Liver (tissue), 7 donors: ENCODE measurements at regions not wholly inside any gene's neighbourhood (a gene's known extent, or its start where the extent isn't known, plus 50 kb on each side); places are given as distances from the start of the nearest gene placed in this dataset.

Source experiments
- DNase-seq: peaks from one replicate; pipeline ENCODE4 v3.0.0-alpha.2; 2017; ENCODE audit warnings: low spot score
- H3K27ac ChIP-seq, 2 donors: one replicate each; pipeline ENCODE4 v1.7.0; 2013; ENCODE audit warnings: inconsistent platforms in 2 of 2, low read length in 2 of 2, control low read depth in 1 of 2, low read depth in 1 of 2, mild to moderate bottlenecking in 1 of 2
- H3K27me3 ChIP-seq, 4 donors: one replicate each; pipeline versions ENCODE4 v1.6.1 to v1.7.0; 2013; ENCODE audit warnings: low read length in 3 of 4, inconsistent platforms in 1 of 4, mild to moderate bottlenecking in 1 of 4, moderate library complexity in 1 of 4; ENCODE audit not compliant: control insufficient read depth in 4 of 4, insufficient read depth in 4 of 4
- H3K36me3 ChIP-seq, 4 donors: one replicate each; pipeline versions ENCODE4 v1.6.1 to v1.7.0; 2013; ENCODE audit warnings: low read length in 3 of 4, mild to moderate bottlenecking in 3 of 4, low read depth in 1 of 4, moderate library complexity in 1 of 4; ENCODE audit not compliant: control insufficient read depth in 4 of 4, insufficient read depth in 3 of 4
- H3K4me1 ChIP-seq, 4 donors: one replicate each; pipeline versions ENCODE4 v1.6.1 to v1.7.0; 2013; ENCODE audit warnings: low read length in 3 of 4, mild to moderate bottlenecking in 3 of 4, moderate library complexity in 1 of 4; ENCODE audit not compliant: control insufficient read depth in 4 of 4, insufficient read depth in 4 of 4
- H3K4me3 ChIP-seq, 3 donors: one replicate each; pipeline versions ENCODE4 v1.6.1 to v1.7.0; 2013; ENCODE audit warnings: low read length in 3 of 3, control low read depth in 1 of 3, low read depth in 1 of 3, mild to moderate bottlenecking in 1 of 3
- H3K9ac ChIP-seq, 2 donors: one replicate each; pipeline ENCODE4 v1.7.0; 2013; ENCODE audit warnings: low read length in 2 of 2, mild to moderate bottlenecking in 2 of 2, moderate library complexity in 2 of 2, control low read depth in 1 of 2, low read depth in 1 of 2
- H3K9me3 ChIP-seq, 4 donors: one replicate each; pipeline versions ENCODE4 v1.6.1 to v1.7.0; 2013; ENCODE audit warnings: low read length in 3 of 4; ENCODE audit not compliant: control insufficient read depth in 4 of 4
- EGR1 ChIP-seq, 2 donors: IDR thresholded peaks; 2 replicates each; pipeline ENCODE4 v1.6.1; 2016 to 2018; ENCODE audit warnings: antibody characterized with exemption in 2 of 2, low read depth in 2 of 2
- FOXA1 ChIP-seq: IDR thresholded peaks from 2 replicates; pipeline ENCODE4 v1.6.1; 2016; ENCODE audit warnings: antibody characterized with exemption
- FOXA2 ChIP-seq: IDR thresholded peaks from 2 replicates; pipeline ENCODE4 v1.6.1; 2016; ENCODE audit warnings: antibody characterized with exemption
- GABPA ChIP-seq, 2 donors: IDR thresholded peaks in 1 of 2; conservative IDR thresholded peaks in 1 of 2; 2 replicates each; pipeline ENCODE4 v1.6.1; 2016; ENCODE audit warnings: antibody characterized with exemption in 2 of 2, mild to moderate bottlenecking in 1 of 2, moderate library complexity in 1 of 2
- HNF4A ChIP-seq, 2 donors: conservative IDR thresholded peaks; 2 replicates each; pipeline ENCODE4 v1.6.1; 2016; ENCODE audit warnings: antibody characterized with exemption in 2 of 2, mild to moderate bottlenecking in 2 of 2
- HNF4G ChIP-seq: IDR thresholded peaks from 2 replicates; pipeline ENCODE4 v1.6.1; 2016; ENCODE audit warnings: antibody characterized with exemption
- JUND ChIP-seq, 2 donors: IDR thresholded peaks; 2 replicates each; pipeline ENCODE4 v1.6.1; 2016; ENCODE audit warnings: antibody characterized with exemption in 2 of 2
- NR2F2 ChIP-seq: IDR thresholded peaks from 2 replicates; pipeline ENCODE4 v1.6.1; 2016; ENCODE audit warnings: antibody characterized with exemption
- RAD21 ChIP-seq, 2 donors: IDR thresholded peaks; 2 replicates each; pipeline ENCODE4 v1.6.1; 2016; ENCODE audit warnings: antibody characterized with exemption in 2 of 2, mild to moderate bottlenecking in 2 of 2
- RXRA ChIP-seq, 2 donors: IDR thresholded peaks; 2 replicates each; pipeline ENCODE4 v1.6.1; 2017 to 2018; ENCODE audit warnings: antibody characterized with exemption in 2 of 2, mild to moderate bottlenecking in 1 of 2
- SP1 ChIP-seq: IDR thresholded peaks from 2 replicates; pipeline ENCODE4 v1.6.1; 2018; ENCODE audit warnings: antibody characterized with exemption, mild to moderate bottlenecking
- TAF1 ChIP-seq: conservative IDR thresholded peaks from 2 replicates; pipeline ENCODE4 v1.6.1; 2016; ENCODE audit warnings: antibody characterized with exemption, mild to moderate bottlenecking
- YY1 ChIP-seq: IDR thresholded peaks from 2 replicates; pipeline ENCODE4 v1.6.1; 2016; ENCODE audit warnings: antibody characterized with exemption, mild to moderate bottlenecking
- TF ChIP-seq, protein P1 (sequence below): IDR thresholded peaks from 2 replicates; pipeline ENCODE4 v1.6.1; 2016; ENCODE audit warnings: antibody characterized with exemption, mild to moderate bottlenecking
- TF ChIP-seq, protein P2 (sequence below): IDR thresholded peaks from 2 replicates; pipeline ENCODE4 v1.6.1; 2016; ENCODE audit warnings: antibody characterized with exemption
- TF ChIP-seq, protein P3 (sequence below): IDR thresholded peaks from 2 replicates; pipeline ENCODE4 v1.6.1; 2016; ENCODE audit warnings: antibody characterized with exemption
- TF ChIP-seq, protein P4 (sequence below): fragments of 150-350 bp; IDR thresholded peaks from 2 replicates; pipeline ENCODE4 v1.5.1; 2017; ENCODE audit warnings: improper control_type of control experiment, low read depth, low read length; ENCODE audit not compliant: missing input control
- TF ChIP-seq, protein P5 (sequence below): IDR thresholded peaks from 2 replicates; pipeline ENCODE4 v1.6.1; 2016; ENCODE audit warnings: antibody characterized with exemption
- donor health status: healthy.
- donor health status: healthy.
- donor health status: healthy.
- donor health status: healthy.

DNA sequence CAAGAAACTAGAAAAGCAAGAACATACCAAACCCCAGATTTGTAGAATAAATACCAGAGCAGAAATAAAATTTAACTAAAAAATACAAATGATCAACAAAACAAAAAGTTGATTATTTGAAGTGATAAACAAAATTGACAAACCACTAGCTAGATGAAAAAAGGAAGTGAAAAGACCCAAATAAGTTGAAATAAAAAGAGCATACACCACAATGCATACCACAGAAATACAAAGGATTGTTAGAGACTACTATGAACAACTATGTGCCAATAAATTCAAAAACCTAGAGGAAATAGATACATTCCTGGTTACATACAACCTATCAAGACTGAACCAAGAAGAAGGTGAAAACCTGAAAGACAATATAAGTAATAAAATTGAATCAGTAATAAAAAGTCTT lies 333.4 kb downstream of the SH2D4B start:
- Histone ChIP-seq H3K27ac (no peak overlapping the region), H3K9me3 (no peaks in the 10 kb centered on the region), H3K9ac (no peak overlapping the region), H3K4me3 (no peak overlapping the region), H3K36me3 (no peaks in the 10 kb centered on the region), H3K27me3 (no peaks in the 10 kb centered on the region), H3K4me1 (no peaks in the 10 kb centered on the region)
- TF ChIP-seq RAD21 (IDR thresholded peaks at IDR 0.05) (no peak), FOXA2 (no peak), FOXA1 (no peak), NR2F2 (no peak), GABPA (IDR thresholded peaks at IDR 0.05 in 1 of 2, conservative IDR thresholded peaks at IDR 0.05 in 1 of 2) (no peak), HNF4A (conservative IDR thresholded peaks at IDR 0.05) (no peak), JUND (IDR thresholded peaks at IDR 0.05) (no peak), EGR1 (IDR thresholded peaks at IDR 0.05; ENCODE audit: low read depth in 2 of 2) (no peak), SP1 (no peak), YY1 (no peak), HNF4G (no peak), TAF1 (no peak), RXRA (IDR thresholded peaks at IDR 0.05) (no peak)
- TF ChIP-seq, protein P1, sequence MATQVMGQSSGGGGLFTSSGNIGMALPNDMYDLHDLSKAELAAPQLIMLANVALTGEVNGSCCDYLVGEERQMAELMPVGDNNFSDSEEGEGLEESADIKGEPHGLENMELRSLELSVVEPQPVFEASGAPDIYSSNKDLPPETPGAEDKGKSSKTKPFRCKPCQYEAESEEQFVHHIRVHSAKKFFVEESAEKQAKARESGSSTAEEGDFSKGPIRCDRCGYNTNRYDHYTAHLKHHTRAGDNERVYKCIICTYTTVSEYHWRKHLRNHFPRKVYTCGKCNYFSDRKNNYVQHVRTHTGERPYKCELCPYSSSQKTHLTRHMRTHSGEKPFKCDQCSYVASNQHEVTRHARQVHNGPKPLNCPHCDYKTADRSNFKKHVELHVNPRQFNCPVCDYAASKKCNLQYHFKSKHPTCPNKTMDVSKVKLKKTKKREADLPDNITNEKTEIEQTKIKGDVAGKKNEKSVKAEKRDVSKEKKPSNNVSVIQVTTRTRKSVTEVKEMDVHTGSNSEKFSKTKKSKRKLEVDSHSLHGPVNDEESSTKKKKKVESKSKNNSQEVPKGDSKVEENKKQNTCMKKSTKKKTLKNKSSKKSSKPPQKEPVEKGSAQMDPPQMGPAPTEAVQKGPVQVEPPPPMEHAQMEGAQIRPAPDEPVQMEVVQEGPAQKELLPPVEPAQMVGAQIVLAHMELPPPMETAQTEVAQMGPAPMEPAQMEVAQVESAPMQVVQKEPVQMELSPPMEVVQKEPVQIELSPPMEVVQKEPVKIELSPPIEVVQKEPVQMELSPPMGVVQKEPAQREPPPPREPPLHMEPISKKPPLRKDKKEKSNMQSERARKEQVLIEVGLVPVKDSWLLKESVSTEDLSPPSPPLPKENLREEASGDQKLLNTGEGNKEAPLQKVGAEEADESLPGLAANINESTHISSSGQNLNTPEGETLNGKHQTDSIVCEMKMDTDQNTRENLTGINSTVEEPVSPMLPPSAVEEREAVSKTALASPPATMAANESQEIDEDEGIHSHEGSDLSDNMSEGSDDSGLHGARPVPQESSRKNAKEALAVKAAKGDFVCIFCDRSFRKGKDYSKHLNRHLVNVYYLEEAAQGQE = no peak
- TF ChIP-seq, protein P2, sequence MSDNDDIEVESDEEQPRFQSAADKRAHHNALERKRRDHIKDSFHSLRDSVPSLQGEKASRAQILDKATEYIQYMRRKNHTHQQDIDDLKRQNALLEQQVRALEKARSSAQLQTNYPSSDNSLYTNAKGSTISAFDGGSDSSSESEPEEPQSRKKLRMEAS = no peak
- TF ChIP-seq, protein P3, sequence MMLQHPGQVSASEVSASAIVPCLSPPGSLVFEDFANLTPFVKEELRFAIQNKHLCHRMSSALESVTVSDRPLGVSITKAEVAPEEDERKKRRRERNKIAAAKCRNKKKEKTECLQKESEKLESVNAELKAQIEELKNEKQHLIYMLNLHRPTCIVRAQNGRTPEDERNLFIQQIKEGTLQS = no peak
- TF ChIP-seq, protein P4, sequence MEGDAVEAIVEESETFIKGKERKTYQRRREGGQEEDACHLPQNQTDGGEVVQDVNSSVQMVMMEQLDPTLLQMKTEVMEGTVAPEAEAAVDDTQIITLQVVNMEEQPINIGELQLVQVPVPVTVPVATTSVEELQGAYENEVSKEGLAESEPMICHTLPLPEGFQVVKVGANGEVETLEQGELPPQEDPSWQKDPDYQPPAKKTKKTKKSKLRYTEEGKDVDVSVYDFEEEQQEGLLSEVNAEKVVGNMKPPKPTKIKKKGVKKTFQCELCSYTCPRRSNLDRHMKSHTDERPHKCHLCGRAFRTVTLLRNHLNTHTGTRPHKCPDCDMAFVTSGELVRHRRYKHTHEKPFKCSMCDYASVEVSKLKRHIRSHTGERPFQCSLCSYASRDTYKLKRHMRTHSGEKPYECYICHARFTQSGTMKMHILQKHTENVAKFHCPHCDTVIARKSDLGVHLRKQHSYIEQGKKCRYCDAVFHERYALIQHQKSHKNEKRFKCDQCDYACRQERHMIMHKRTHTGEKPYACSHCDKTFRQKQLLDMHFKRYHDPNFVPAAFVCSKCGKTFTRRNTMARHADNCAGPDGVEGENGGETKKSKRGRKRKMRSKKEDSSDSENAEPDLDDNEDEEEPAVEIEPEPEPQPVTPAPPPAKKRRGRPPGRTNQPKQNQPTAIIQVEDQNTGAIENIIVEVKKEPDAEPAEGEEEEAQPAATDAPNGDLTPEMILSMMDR = no peak
- TF ChIP-seq, protein P5, sequence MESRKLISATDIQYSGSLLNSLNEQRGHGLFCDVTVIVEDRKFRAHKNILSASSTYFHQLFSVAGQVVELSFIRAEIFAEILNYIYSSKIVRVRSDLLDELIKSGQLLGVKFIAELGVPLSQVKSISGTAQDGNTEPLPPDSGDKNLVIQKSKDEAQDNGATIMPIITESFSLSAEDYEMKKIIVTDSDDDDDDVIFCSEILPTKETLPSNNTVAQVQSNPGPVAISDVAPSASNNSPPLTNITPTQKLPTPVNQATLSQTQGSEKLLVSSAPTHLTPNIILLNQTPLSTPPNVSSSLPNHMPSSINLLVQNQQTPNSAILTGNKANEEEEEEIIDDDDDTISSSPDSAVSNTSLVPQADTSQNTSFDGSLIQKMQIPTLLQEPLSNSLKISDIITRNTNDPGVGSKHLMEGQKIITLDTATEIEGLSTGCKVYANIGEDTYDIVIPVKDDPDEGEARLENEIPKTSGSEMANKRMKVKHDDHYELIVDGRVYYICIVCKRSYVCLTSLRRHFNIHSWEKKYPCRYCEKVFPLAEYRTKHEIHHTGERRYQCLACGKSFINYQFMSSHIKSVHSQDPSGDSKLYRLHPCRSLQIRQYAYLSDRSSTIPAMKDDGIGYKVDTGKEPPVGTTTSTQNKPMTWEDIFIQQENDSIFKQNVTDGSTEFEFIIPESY = no peak
- DNase-seq = no peak
